GM19240 (cell line): ENCODE measurements at regions not wholly inside any gene's neighbourhood (a gene's known extent, or its start where the extent isn't known, plus 50 kb on each side); places are given as distances from the start of the nearest gene placed in this dataset.
"Not testable (repeated sequence)": the region's sequence is repeated elsewhere in the genome, so short reads cannot be mapped to it uniquely, and the experiment has no call there.

Experiments used
- DNase-seq: peaks from one replicate; pipeline ENCODE4 v3.0.0; 2011; ENCODE audit warnings: low spot score; ENCODE audit not compliant: insufficient read length

- DNase-seq, result no peak
These were observed 118.9 kb downstream of the GATA3 start for GRCh38 chr10:8173243-8173865.

GRCh38 chr10:8173866-8174243, 119.4 kb downstream of the GATA3 start:
- no peak for DNase-seq

GRCh38 chr10:8174762-8175161, 120.3 kb downstream of the GATA3 start:
- no peak for DNase-seq

- not testable (repeated sequence) for DNase-seq
These were observed 123.0 kb downstream of the GATA3 start for GRCh38 chr10:8177526-8177925.

- DNase-seq, result not testable (repeated sequence)
These were observed 125.3 kb downstream of the GATA3 start for GRCh38 chr10:8179773-8180172.

- no peak for DNase-seq
These were observed 126.0 kb downstream of the GATA3 start for GRCh38 chr10:8180360-8181109.

GRCh38 chr10:8181496-8182157, 127.1 kb downstream of the GATA3 start:
- DNase-seq, result no peak

GRCh38 chr10:8182806-8183205, 128.3 kb downstream of the GATA3 start:
- no peak for DNase-seq

GRCh38 chr10:8183241-8183704, 128.8 kb downstream of the GATA3 start:
- DNase-seq, result no peak

GRCh38 chr10:8187171-8187666, 132.7 kb downstream of the GATA3 start:
- no peak for DNase-seq

- DNase-seq, result no peak
These were observed 135.0 kb downstream of the GATA3 start for GRCh38 chr10:8189458-8189857.

GRCh38 chr10:8192301-8192700, 137.8 kb downstream of the GATA3 start:
- no peak for DNase-seq

GRCh38 chr10:8193546-8193945, 139.1 kb downstream of the GATA3 start:
- DNase-seq, result no peak

- DNase-seq, result no peak
These were observed 139.6 kb downstream of the GATA3 start for GRCh38 chr10:8194050-8194449.

- DNase-seq, result no peak
These were observed 152.4 kb downstream of the GATA3 start for GRCh38 chr10:8206882-8207281.

GRCh38 chr10:8211631-8212030, 157.1 kb downstream of the GATA3 start:
- DNase-seq, result no peak

- no peak for DNase-seq
These were observed 159.2 kb downstream of the GATA3 start for GRCh38 chr10:8213735-8214134.

- DNase-seq, result no peak
These were observed 160.1 kb downstream of the GATA3 start for GRCh38 chr10:8214587-8214986.

GRCh38 chr10:8216893-8217292, 162.4 kb downstream of the GATA3 start:
- DNase-seq, result no peak

GRCh38 chr10:8221451-8221850, 167.0 kb downstream of the GATA3 start:
- no peak for DNase-seq

- DNase-seq, result no peak
These were observed 170.1 kb downstream of the GATA3 start for GRCh38 chr10:8224591-8224990.

GRCh38 chr10:8225187-8225586, 170.7 kb downstream of the GATA3 start:
- DNase-seq, result no peak
